Esophagus squamous epithelium (tissue), 5 donors: ENCODE measurements at regions not wholly inside any gene's neighbourhood (a gene's known extent, or its start where the extent isn't known, plus 50 kb on each side); places are given as distances from the start of the nearest gene placed in this dataset.

Experiments used
- DNase-seq: peaks from one replicate; lab custom pipeline; 2025; lab: John Stamatoyannopoulos, UW
- H3K27ac ChIP-seq, 4 donors: fragments of 200-600 bp; sonication (generic); one replicate each; pipeline ENCODE4 v1.5.1; 2016 to 2019; ENCODE audit warnings: mild to moderate bottlenecking in 1 of 4
- H3K27me3 ChIP-seq, 4 donors: fragments of 200-600 bp; sonication (generic); 1 replicate in 3 of 4; 2 replicates in 1 of 4; pipeline versions ENCODE4 v1.5.1 to v1.6.0; 2017 to 2021; ENCODE audit warnings: antibody characterized with exemption in 1 of 4
- H3K36me3 ChIP-seq, 3 donors: fragments of 200-600 bp; sonication (generic); one replicate each; pipeline ENCODE4 v1.5.1; 2016 to 2019
- H3K4me1 ChIP-seq, 3 donors: fragments of 200-600 bp; sonication (generic); one replicate each; pipeline ENCODE4 v1.5.1; 2017 to 2019
- H3K4me3 ChIP-seq, 4 donors: fragments of 200-600 bp; sonication (generic); 1 replicate in 3 of 4; 2 replicates in 1 of 4; pipeline ENCODE4 v1.5.1; 2016 to 2019; ENCODE audit warnings: mild to moderate bottlenecking in 2 of 4, moderate library complexity in 1 of 4
- H3K9me3 ChIP-seq, 3 donors: fragments of 200-600 bp; sonication (generic); one replicate each; pipeline ENCODE4 v1.5.1; 2016 to 2019
- CTCF ChIP-seq, 6 experiments: fragments of 450-650 bp in 4 of 6; fragments of 200-600 bp in 2 of 6; sonication (generic) in 2 of 6; IDR thresholded peaks; one replicate each; pipeline ENCODE4 v1.5.1; 2016 to 2019; ENCODE audit warnings: antibody characterized with exemption in 6 of 6, mild to moderate bottlenecking in 4 of 6, moderate library complexity in 4 of 6
- POLR2A ChIP-seq, 4 donors: fragments of 450-650 bp; IDR thresholded peaks; one replicate each; pipeline ENCODE4 v1.6.1; 2017; ENCODE audit warnings: antibody characterized with exemption in 4 of 4, mild to moderate bottlenecking in 4 of 4, moderate library complexity in 3 of 4
- WGBS, 2 donors: methylation state at CpG; one replicate each; pipeline ENCODE4 v1.1.5; 2018; 5-methylcytosine and 5-hydroxymethylcytosine counted together
- intact Hi-C: fragments of 100-400 bp; cut with DNase I; formaldehyde crosslinking; loops from one replicate; pipeline ENCODE4 v1.15.0; 2022
- donor health status: DM: yes; HTN: yes; CAD: no.

- DNase-seq, result no peak
- no peaks in the 10 kb centered on the region for H3K36me3 ChIP-seq
- H3K9me3 ChIP-seq, result peaks cover 0 to 4% (median 0%) of the 10 kb centered on the region in 3 donors
- no peak overlapping the region for H3K27ac ChIP-seq
- WGBS, 2 donors, result 70 to 73% methylated on average over 1 of the region's 1 CpG
- H3K27me3 ChIP-seq, result no peaks in the 10 kb centered on the region
- no peak for TF ChIP-seq CTCF (IDR thresholded peaks at IDR 0.05)
- TF ChIP-seq POLR2A (IDR thresholded peaks at IDR 0.05), result no peak
- no peak overlapping the region for H3K4me3 ChIP-seq
- intact Hi-C loops, result no loop called here
- H3K4me1 ChIP-seq, result no peaks in the 10 kb centered on the region
Measured at GRCh38 chr6:78390066-78390465, 477.3 kb upstream of the IRAK1BP1 start.

- intact Hi-C loops, result no loop called here
- Histone ChIP-seq H3K9me3 (no peaks in the 10 kb centered on the region), H3K4me1 (no peaks in the 10 kb centered on the region), H3K4me3 (no peak overlapping the region), H3K27me3 (no peaks in the 10 kb centered on the region), H3K36me3 (no peaks in the 10 kb centered on the region), H3K27ac (no peak overlapping the region)
- TF ChIP-seq CTCF (IDR thresholded peaks at IDR 0.05) (no peak), POLR2A (IDR thresholded peaks at IDR 0.05) (no peak)
- WGBS, 2 donors, result 20 to 36% methylated on average over 3 of the region's 3 CpGs
- DNase-seq, result no peak
Measured at GRCh38 chr6:78397499-78397898, 469.9 kb upstream of the IRAK1BP1 start.

- Histone ChIP-seq H3K9me3 (no peaks in the 10 kb centered on the region), H3K4me1 (no peaks in the 10 kb centered on the region), H3K27me3 (no peaks in the 10 kb centered on the region), H3K27ac (no peak overlapping the region), H3K36me3 (no peaks in the 10 kb centered on the region), H3K4me3 (no peak overlapping the region)
- intact Hi-C loops, result no loop called here
- DNase-seq, result no peak
- 28 to 43% methylated on average over 2 of the region's 2 CpGs for WGBS, 2 donors
- TF ChIP-seq CTCF (IDR thresholded peaks at IDR 0.05) (no peak), POLR2A (IDR thresholded peaks at IDR 0.05) (no peak)
Measured at GRCh38 chr6:78398292-78398691, 469.1 kb upstream of the IRAK1BP1 start.

DNA sequence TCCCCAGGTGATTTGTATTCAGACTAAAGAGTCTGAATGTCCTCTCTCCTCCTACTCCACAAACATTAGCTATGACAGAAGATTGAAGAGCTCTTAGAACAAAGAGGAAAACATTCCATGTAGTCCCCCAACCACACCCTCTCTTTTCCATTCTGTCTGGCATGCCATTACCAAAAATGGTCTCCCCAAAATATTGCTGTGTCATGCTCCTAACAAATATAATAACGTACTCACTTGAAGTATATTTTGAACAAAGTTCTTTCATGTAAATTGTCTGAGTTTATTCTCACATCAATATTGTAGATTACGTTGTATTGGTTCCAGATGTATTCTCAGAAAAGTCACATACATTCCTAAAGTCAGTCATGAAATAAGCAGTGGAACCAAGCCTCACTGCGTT is 467.3 kb upstream of the IRAK1BP1 start:
- Histone ChIP-seq H3K27me3 (no peaks in the 10 kb centered on the region), H3K4me3 (no peak overlapping the region), H3K36me3 (no peaks in the 10 kb centered on the region), H3K9me3 (no peaks in the 10 kb centered on the region), H3K27ac (no peak overlapping the region), H3K4me1 (no peaks in the 10 kb centered on the region)
- WGBS, 2 donors, result 54 to 71% methylated on average over 3 of the region's 3 CpGs
- intact Hi-C loops, result no loop called here
- no peak for DNase-seq
- TF ChIP-seq POLR2A (IDR thresholded peaks at IDR 0.05) (no peak), CTCF (IDR thresholded peaks at IDR 0.05) (no peak)

GRCh38 chr6:78427386-78427785 is 440.0 kb upstream of the IRAK1BP1 start:
- no peaks in the 10 kb centered on the region for H3K9me3 ChIP-seq
- no peak for TF ChIP-seq POLR2A (IDR thresholded peaks at IDR 0.05)
- no peak for TF ChIP-seq CTCF (IDR thresholded peaks at IDR 0.05)
- H3K27me3 ChIP-seq, result no peaks in the 10 kb centered on the region
- H3K27ac ChIP-seq, result no peak overlapping the region
- 88 to 94% methylated on average over 1 of the region's 1 CpG for WGBS, 2 donors
- H3K4me1 ChIP-seq, result no peaks in the 10 kb centered on the region
- intact Hi-C loops, result no loop called here
- H3K36me3 ChIP-seq, result no peaks in the 10 kb centered on the region
- no peak overlapping the region for H3K4me3 ChIP-seq
- DNase-seq, result no peak
